ENCODE measurements at regions not wholly inside any gene's neighbourhood (a gene's known extent, or its start where the extent isn't known, plus 50 kb on each side); places are given as distances from the start of the nearest gene placed in this dataset.
"Not testable (repeated sequence)": the region's sequence is repeated elsewhere in the genome, so short reads cannot be mapped to it uniquely, and the experiment has no call there.

- Mint-ChIP-seq H3K36me3 (ENCODE audit: low read depth) (no peaks in the 10 kb centered on the region), H3K4me3 (no peak overlapping the region), H3K27me3 (no peaks in the 10 kb centered on the region), H3K9me3 (ENCODE audit: low read depth) (no peaks in the 10 kb centered on the region), H3K27ac (no peak overlapping the region), H3K4me1 (no peaks in the 10 kb centered on the region)
- no peak for DNase-seq
- ATAC-seq: no peak
- intact Hi-C loops (cut with DNase I, micrococcal nuclease): no loop called here
- ChIA-PET POLR2A (no interaction called here), CTCF (interaction anchor here (2.1 kb wide), 1 partner anchor 8 kb away, joined by 5 read pairs; no protein-coding TSS in a partner anchor)
These were observed 383.7 kb downstream of the NAF1 start for GRCh38 chr4:162782778-162783525.

GRCh38 chr4:162782096-162782777, 384.5 kb downstream of the NAF1 start:
- CTCF ChIA-PET: interaction anchor here (0.7 kb wide), 1 partner anchor 19 kb away, joined by 3 read pairs; no protein-coding TSS in a partner anchor
- no peak overlapping the region for H3K4me3 Mint-ChIP-seq
- H3K4me1 Mint-ChIP-seq: no peaks in the 10 kb centered on the region
- DNase-seq (no peak), ATAC-seq (no peak)
- POLR2A ChIA-PET: interaction anchor here (0.5 kb wide), 1 partner anchor 614 kb away, joined by 7 read pairs; no protein-coding TSS in a partner anchor
- H3K27ac Mint-ChIP-seq: no peak overlapping the region
- H3K9me3 Mint-ChIP-seq (ENCODE audit: low read depth): no peaks in the 10 kb centered on the region
- intact Hi-C loops (cut with DNase I, micrococcal nuclease): no loop called here
- no peaks in the 10 kb centered on the region for H3K27me3 Mint-ChIP-seq
- H3K36me3 Mint-ChIP-seq (ENCODE audit: low read depth): no peaks in the 10 kb centered on the region

GRCh38 chr4:162770761-162771490, 395.8 kb downstream of the NAF1 start:
- DNase-seq (no peak), ATAC-seq (no peak)
- intact Hi-C loops (cut with DNase I, micrococcal nuclease): no loop called here
- Mint-ChIP-seq H3K9me3 (ENCODE audit: low read depth) (no peaks in the 10 kb centered on the region), H3K27me3 (no peaks in the 10 kb centered on the region), H3K4me1 (no peaks in the 10 kb centered on the region), H3K4me3 (no peak overlapping the region), H3K36me3 (ENCODE audit: low read depth) (no peaks in the 10 kb centered on the region), H3K27ac (no peak overlapping the region)
- POLR2A ChIA-PET: no interaction called here
- CTCF ChIA-PET: no interaction called here

- no peaks in the 10 kb centered on the region for H3K9me3 Mint-ChIP-seq (ENCODE audit: low read depth)
- ChIA-PET CTCF (no interaction called here), POLR2A (no interaction called here)
- H3K27me3 Mint-ChIP-seq: no peaks in the 10 kb centered on the region
- DNase-seq (no peak), ATAC-seq (no peak)
- no peaks in the 10 kb centered on the region for H3K4me1 Mint-ChIP-seq
- no peak overlapping the region for H3K4me3 Mint-ChIP-seq
- H3K36me3 Mint-ChIP-seq (ENCODE audit: low read depth): no peaks in the 10 kb centered on the region
- H3K27ac Mint-ChIP-seq: no peak overlapping the region
- intact Hi-C loops (cut with DNase I, micrococcal nuclease): no loop called here
These were observed 399.6 kb downstream of the NAF1 start for GRCh38 chr4:162767083-162767482.

- H3K36me3 Mint-ChIP-seq (ENCODE audit: low read depth): no peaks in the 10 kb centered on the region
- H3K4me3 Mint-ChIP-seq: no peak overlapping the region
- H3K27ac Mint-ChIP-seq: no peak overlapping the region
- DNase-seq: no peak
- H3K9me3 Mint-ChIP-seq (ENCODE audit: low read depth): no peaks in the 10 kb centered on the region
- ATAC-seq: no peak
- H3K4me1 Mint-ChIP-seq: no peaks in the 10 kb centered on the region
- ChIA-PET CTCF (no interaction called here), POLR2A (no interaction called here)
- intact Hi-C loops (cut with DNase I, micrococcal nuclease): no loop called here
- H3K27me3 Mint-ChIP-seq: no peaks in the 10 kb centered on the region
These were observed 404.7 kb downstream of the NAF1 start for GRCh38 chr4:162761965-162762364.

GRCh38 chr4:162740228-162740627, 426.5 kb downstream of the NAF1 start:
- DNase-seq; POLR2A ChIA-PET; H3K27me3 Mint-ChIP-seq; H3K4me1 Mint-ChIP-seq; H3K36me3 Mint-ChIP-seq (ENCODE audit: low read depth); H3K27ac Mint-ChIP-seq; H3K4me3 Mint-ChIP-seq; CTCF ChIA-PET; H3K9me3 Mint-ChIP-seq (ENCODE audit: low read depth); intact Hi-C loops (cut with DNase I, micrococcal nuclease); ATAC-seq: not testable (repeated sequence)

GRCh38 chr4:162739596-162739995, 427.1 kb downstream of the NAF1 start:
- H3K27me3 Mint-ChIP-seq; POLR2A ChIA-PET; CTCF ChIA-PET; H3K4me1 Mint-ChIP-seq; intact Hi-C loops (cut with DNase I, micrococcal nuclease); DNase-seq; H3K9me3 Mint-ChIP-seq (ENCODE audit: low read depth); ATAC-seq; H3K36me3 Mint-ChIP-seq (ENCODE audit: low read depth); H3K4me3 Mint-ChIP-seq; H3K27ac Mint-ChIP-seq: not testable (repeated sequence)

GRCh38 chr4:162732876-162733275, 433.8 kb downstream of the NAF1 start:
- ChIA-PET POLR2A (no interaction called here), CTCF (no interaction called here)
- Mint-ChIP-seq H3K27ac (no peak overlapping the region), H3K4me1 (no peaks in the 10 kb centered on the region), H3K9me3 (ENCODE audit: low read depth) (no peaks in the 10 kb centered on the region), H3K27me3 (no peaks in the 10 kb centered on the region), H3K36me3 (ENCODE audit: low read depth) (no peaks in the 10 kb centered on the region), H3K4me3 (no peak overlapping the region)
- no peak for DNase-seq
- ATAC-seq: no peak
- intact Hi-C loops (cut with DNase I, micrococcal nuclease): no loop called here

GRCh38 chr4:162727766-162728165, 438.9 kb downstream of the NAF1 start:
- ChIA-PET CTCF (no interaction called here), POLR2A (no interaction called here)
- intact Hi-C loops (cut with DNase I, micrococcal nuclease): no loop called here
- H3K27ac Mint-ChIP-seq: no peak overlapping the region
- peaks cover 3% of the 10 kb centered on the region for H3K9me3 Mint-ChIP-seq (ENCODE audit: low read depth)
- no peak for ATAC-seq
- no peak overlapping the region for H3K4me3 Mint-ChIP-seq
- no peaks in the 10 kb centered on the region for H3K36me3 Mint-ChIP-seq (ENCODE audit: low read depth)
- no peak for DNase-seq
- no peaks in the 10 kb centered on the region for H3K27me3 Mint-ChIP-seq
- no peaks in the 10 kb centered on the region for H3K4me1 Mint-ChIP-seq

GRCh38 chr4:162727232-162727631, 439.5 kb downstream of the NAF1 start:
- POLR2A ChIA-PET: no interaction called here
- no peaks in the 10 kb centered on the region for H3K36me3 Mint-ChIP-seq (ENCODE audit: low read depth)
- no peak for DNase-seq
- H3K27ac Mint-ChIP-seq: no peak overlapping the region
- H3K4me1 Mint-ChIP-seq: no peaks in the 10 kb centered on the region
- H3K27me3 Mint-ChIP-seq: no peaks in the 10 kb centered on the region
- no peak for ATAC-seq
- peaks cover 3% of the 10 kb centered on the region for H3K9me3 Mint-ChIP-seq (ENCODE audit: low read depth)
- intact Hi-C loops (cut with DNase I, micrococcal nuclease): no loop called here
- CTCF ChIA-PET: no interaction called here
- H3K4me3 Mint-ChIP-seq: no peak overlapping the region

GRCh38 chr4:162715401-162715800, 451.3 kb downstream of the NAF1 start:
- H3K4me1 Mint-ChIP-seq: no peaks in the 10 kb centered on the region
- no peak overlapping the region for H3K4me3 Mint-ChIP-seq
- ATAC-seq: no peak
- no peaks in the 10 kb centered on the region for H3K27me3 Mint-ChIP-seq
- no peak for DNase-seq
- ChIA-PET CTCF (no interaction called here), POLR2A (no interaction called here)
- intact Hi-C loops (cut with DNase I, micrococcal nuclease): no loop called here
- H3K36me3 Mint-ChIP-seq (ENCODE audit: low read depth): no peaks in the 10 kb centered on the region
- no peak overlapping the region for H3K27ac Mint-ChIP-seq
- H3K9me3 Mint-ChIP-seq (ENCODE audit: low read depth): peaks cover 3% of the 10 kb centered on the region

GRCh38 chr4:162707962-162708361, 458.7 kb downstream of the NAF1 start:
- Mint-ChIP-seq H3K27me3 (no peaks in the 10 kb centered on the region), H3K9me3 (ENCODE audit: low read depth) (peaks cover 3% of the 10 kb centered on the region), H3K4me1 (no peaks in the 10 kb centered on the region), H3K4me3 (no peak overlapping the region), H3K36me3 (ENCODE audit: low read depth) (no peaks in the 10 kb centered on the region), H3K27ac (no peak overlapping the region)
- DNase-seq (no peak), ATAC-seq (no peak)
- ChIA-PET CTCF (no interaction called here), POLR2A (no interaction called here)
- intact Hi-C loops (cut with DNase I, micrococcal nuclease): no loop called here
